ENCODE measurements at regions not wholly inside any gene's neighbourhood (a gene's known extent, or its start where the extent isn't known, plus 50 kb on each side); places are given as distances from the start of the nearest gene placed in this dataset.

- no peaks in the 10 kb centered on the region for H3K4me1 ChIP-seq
- no peak for ATAC-seq
- no peaks in the 10 kb centered on the region for H3K27me3 ChIP-seq
- H3K9me3 ChIP-seq = no peaks in the 10 kb centered on the region
- DNase-seq = no peak
- WGBS (ENCODE audit: insufficient coverage, low coverage, low lambda C conversion rate, missing lambda C conversion rate) = 9% methylated on average over 1 of the region's 1 CpG
- intact Hi-C loops (cut with DNase I) = no loop called here
- no peaks in the 10 kb centered on the region for H3K36me3 ChIP-seq
- no peak overlapping the region for H3K27ac ChIP-seq
- H3K4me3 ChIP-seq = no peak overlapping the region
- TF ChIP-seq CTCF (IDR thresholded peaks at IDR 0.05) (no peak), POLR2A (IDR thresholded peaks at IDR 0.05) (no peak)
Measured at GRCh38 chr14:22081337-22081736, 407.7 kb upstream of the OR4E1 start.

GRCh38 chr14:22079766-22080165 lies 406.1 kb upstream of the OR4E1 start:
- no peak overlapping the region for H3K27ac ChIP-seq
- intact Hi-C loops (cut with DNase I) = no loop called here
- ATAC-seq (no peak), DNase-seq (no peak)
- WGBS (ENCODE audit: insufficient coverage, low coverage, low lambda C conversion rate, missing lambda C conversion rate) = 63% methylated on average over 1 of the region's 1 CpG
- H3K9me3 ChIP-seq = no peaks in the 10 kb centered on the region
- H3K4me1 ChIP-seq = no peaks in the 10 kb centered on the region
- no peak overlapping the region for H3K4me3 ChIP-seq
- TF ChIP-seq CTCF (IDR thresholded peaks at IDR 0.05) = no peak
- TF ChIP-seq POLR2A (IDR thresholded peaks at IDR 0.05) = no peak
- H3K27me3 ChIP-seq = no peaks in the 10 kb centered on the region
- H3K36me3 ChIP-seq = no peaks in the 10 kb centered on the region

GRCh38 chr14:22073801-22074200 lies 400.2 kb upstream of the OR4E1 start:
- Histone ChIP-seq H3K4me3 (no peak overlapping the region), H3K9me3 (no peaks in the 10 kb centered on the region), H3K4me1 (no peaks in the 10 kb centered on the region), H3K27me3 (no peaks in the 10 kb centered on the region), H3K36me3 (no peaks in the 10 kb centered on the region), H3K27ac (no peak overlapping the region)
- no peak for ATAC-seq
- intact Hi-C loops (cut with DNase I) = no loop called here
- DNase-seq = no peak
- TF ChIP-seq POLR2A (IDR thresholded peaks at IDR 0.05) (no peak), CTCF (IDR thresholded peaks at IDR 0.05) (no peak)

- DNase-seq = peak in 1 of 3 donors; percentile 53
- no peak for TF ChIP-seq CTCF (IDR thresholded peaks at IDR 0.05)
- no peak for TF ChIP-seq POLR2A (IDR thresholded peaks at IDR 0.05)
- Histone ChIP-seq H3K4me1 (no peaks in the 10 kb centered on the region), H3K9me3 (no peaks in the 10 kb centered on the region), H3K27ac (no peak overlapping the region), H3K27me3 (no peaks in the 10 kb centered on the region), H3K4me3 (no peak overlapping the region), H3K36me3 (no peaks in the 10 kb centered on the region)
- intact Hi-C loops (cut with DNase I) = no loop called here
- ATAC-seq = peak in 1 of 4 donors; percentile 29
- WGBS (ENCODE audit: insufficient coverage, low coverage, low lambda C conversion rate, missing lambda C conversion rate) = 49% methylated on average over 12 of the region's 12 CpGs
Measured at GRCh38 chr14:22071006-22071405, 397.4 kb upstream of the OR4E1 start.
